Epithelial cell of prostate (primary cell): ENCODE measurements at regions not wholly inside any gene's neighbourhood (a gene's known extent, or its start where the extent isn't known, plus 50 kb on each side); places are given as distances from the start of the nearest gene placed in this dataset.

Experiments used
- DNase-seq: peaks from one replicate; pipeline ENCODE4 v3.0.0-alpha.2; 2011; ENCODE audit warnings: low read depth, low spot score
- H3K27ac ChIP-seq: fragments of 450-650 bp; 2 replicates; pipeline ENCODE4 v1.5.1; 2017; ENCODE audit warnings: mild to moderate bottlenecking

GRCh38 chr2:220144411-220144810 lies 517.0 kb downstream of the SLC4A3 start:
- DNase-seq = no peak
- H3K27ac ChIP-seq = peak overlapping the region; percentile 59

GRCh38 chr2:220147161-220148038 lies 520.0 kb downstream of the SLC4A3 start:
- no peak overlapping the region for H3K27ac ChIP-seq
- DNase-seq = no peak

GRCh38 chr2:220148471-220149248 lies 521.2 kb downstream of the SLC4A3 start:
- H3K27ac ChIP-seq = no peak overlapping the region
- no peak for DNase-seq

- DNase-seq = no peak
Observed at GRCh38 chr2:220151341-220151740, 523.9 kb downstream of the SLC4A3 start.

GRCh38 chr2:220152281-220152935 lies 525.0 kb downstream of the SLC4A3 start:
- H3K27ac ChIP-seq = no peak overlapping the region
- no peak for DNase-seq

More at GRCh38 chr2:220151341-220151740, 523.9 kb downstream of the SLC4A3 start:
- no peak overlapping the region for H3K27ac ChIP-seq

GRCh38 chr2:220153118-220153517 lies 525.7 kb downstream of the SLC4A3 start:
- no peak for DNase-seq

GRCh38 chr2:220154304-220154703 lies 526.9 kb downstream of the SLC4A3 start:
- DNase-seq = no peak
- H3K27ac ChIP-seq = no peak overlapping the region

More at GRCh38 chr2:220153118-220153517, 525.7 kb downstream of the SLC4A3 start:
- H3K27ac ChIP-seq = no peak overlapping the region

- no peak for DNase-seq
- H3K27ac ChIP-seq = no peak overlapping the region
Observed at GRCh38 chr2:220157312-220157711, 529.9 kb downstream of the SLC4A3 start.

GRCh38 chr2:220159738-220160137 lies 532.3 kb downstream of the SLC4A3 start:
- H3K27ac ChIP-seq = no peak overlapping the region
- no peak for DNase-seq

GRCh38 chr2:220162320-220162719 lies 534.9 kb downstream of the SLC4A3 start:
- no peak for DNase-seq
- no peak overlapping the region for H3K27ac ChIP-seq

- no peak overlapping the region for H3K27ac ChIP-seq
- DNase-seq = no peak
Observed at GRCh38 chr2:220163486-220163885, 536.1 kb downstream of the SLC4A3 start.

- H3K27ac ChIP-seq = no peak overlapping the region
- no peak for DNase-seq
Observed at GRCh38 chr2:220165401-220165800, 538.0 kb downstream of the SLC4A3 start.

- DNase-seq = no peak
- H3K27ac ChIP-seq = no peak overlapping the region
Observed at GRCh38 chr2:220166616-220167015, 539.2 kb downstream of the SLC4A3 start.

GRCh38 chr2:220167956-220168355 lies 540.5 kb downstream of the SLC4A3 start:
- no peak overlapping the region for H3K27ac ChIP-seq
- DNase-seq = no peak

- DNase-seq = no peak
- H3K27ac ChIP-seq = no peak overlapping the region
Observed at GRCh38 chr2:220168891-220169546, 541.6 kb downstream of the SLC4A3 start.

GRCh38 chr2:220174826-220175225 lies 547.4 kb downstream of the SLC4A3 start:
- H3K27ac ChIP-seq = no peak overlapping the region
- no peak for DNase-seq

GRCh38 chr2:220175967-220176366 lies 548.5 kb downstream of the SLC4A3 start:
- H3K27ac ChIP-seq = no peak overlapping the region
- no peak for DNase-seq

- no peak for DNase-seq
- peak overlapping the region; percentile 13 for H3K27ac ChIP-seq
Observed at GRCh38 chr2:220178991-220179695, 551.7 kb downstream of the SLC4A3 start.

GRCh38 chr2:220181165-220181564 lies 553.7 kb downstream of the SLC4A3 start:
- DNase-seq = no peak
- H3K27ac ChIP-seq = no peak overlapping the region

GRCh38 chr2:220182790-220183189 lies 555.4 kb downstream of the SLC4A3 start:
- H3K27ac ChIP-seq = no peak overlapping the region
- no peak for DNase-seq
